ENCODE measurements at regions not wholly inside any gene's neighbourhood (a gene's known extent, or its start where the extent isn't known, plus 50 kb on each side); places are given as distances from the start of the nearest gene placed in this dataset.

- Mint-ChIP-seq H3K36me3 (ENCODE audit: low read depth) (peaks cover 18% of the 10 kb centered on the region; the same call in 2 of the 3 replicates), H3K9me3 (peaks cover 8% of the 10 kb centered on the region; the same call in 1 of the 3 replicates), H3K27ac (peak overlapping the region; percentile 21; the same call in 1 of the 2 replicates), H3K4me3 (no peak overlapping the region), H3K4me1 (peaks cover 49% of the 10 kb centered on the region), H3K27me3 (ENCODE audit: insufficient read depth, low read depth, poor library complexity) (no peaks in the 10 kb centered on the region)
- peaks cover 13% of the 10 kb centered on the region for H4K20me1 ChIP-seq (replicated peaks; ENCODE audit: insufficient read depth)
- no peak for DNase-seq (ENCODE audit: low spot score)
- peaks cover 46% of the 10 kb centered on the region for H3K4me1 ChIP-seq (ENCODE audit: insufficient read depth)
- H3K36me3 ChIP-seq (ENCODE audit: insufficient read depth), result no peaks in the 10 kb centered on the region
- H3K27ac ChIP-seq (ENCODE audit: low read depth), result peak overlapping the region; percentile 10; the same call in 1 of the 2 replicates
- H2AFZ ChIP-seq, result no peak overlapping the region
- TF ChIP-seq EZH2phosphoT487 (IDR thresholded peaks at IDR 0.05; ENCODE audit: unreplicated experiment), result no peak
- TF ChIP-seq, protein P1, sequence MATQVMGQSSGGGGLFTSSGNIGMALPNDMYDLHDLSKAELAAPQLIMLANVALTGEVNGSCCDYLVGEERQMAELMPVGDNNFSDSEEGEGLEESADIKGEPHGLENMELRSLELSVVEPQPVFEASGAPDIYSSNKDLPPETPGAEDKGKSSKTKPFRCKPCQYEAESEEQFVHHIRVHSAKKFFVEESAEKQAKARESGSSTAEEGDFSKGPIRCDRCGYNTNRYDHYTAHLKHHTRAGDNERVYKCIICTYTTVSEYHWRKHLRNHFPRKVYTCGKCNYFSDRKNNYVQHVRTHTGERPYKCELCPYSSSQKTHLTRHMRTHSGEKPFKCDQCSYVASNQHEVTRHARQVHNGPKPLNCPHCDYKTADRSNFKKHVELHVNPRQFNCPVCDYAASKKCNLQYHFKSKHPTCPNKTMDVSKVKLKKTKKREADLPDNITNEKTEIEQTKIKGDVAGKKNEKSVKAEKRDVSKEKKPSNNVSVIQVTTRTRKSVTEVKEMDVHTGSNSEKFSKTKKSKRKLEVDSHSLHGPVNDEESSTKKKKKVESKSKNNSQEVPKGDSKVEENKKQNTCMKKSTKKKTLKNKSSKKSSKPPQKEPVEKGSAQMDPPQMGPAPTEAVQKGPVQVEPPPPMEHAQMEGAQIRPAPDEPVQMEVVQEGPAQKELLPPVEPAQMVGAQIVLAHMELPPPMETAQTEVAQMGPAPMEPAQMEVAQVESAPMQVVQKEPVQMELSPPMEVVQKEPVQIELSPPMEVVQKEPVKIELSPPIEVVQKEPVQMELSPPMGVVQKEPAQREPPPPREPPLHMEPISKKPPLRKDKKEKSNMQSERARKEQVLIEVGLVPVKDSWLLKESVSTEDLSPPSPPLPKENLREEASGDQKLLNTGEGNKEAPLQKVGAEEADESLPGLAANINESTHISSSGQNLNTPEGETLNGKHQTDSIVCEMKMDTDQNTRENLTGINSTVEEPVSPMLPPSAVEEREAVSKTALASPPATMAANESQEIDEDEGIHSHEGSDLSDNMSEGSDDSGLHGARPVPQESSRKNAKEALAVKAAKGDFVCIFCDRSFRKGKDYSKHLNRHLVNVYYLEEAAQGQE (IDR thresholded peaks at IDR 0.05; ENCODE audit: unreplicated experiment), result no peak
- TF ChIP-seq EZH2 (IDR thresholded peaks at IDR 0.05; ENCODE audit: low read depth, unreplicated experiment), result no peak
- TF ChIP-seq CTCF (conservative IDR thresholded peaks at IDR 0.05; ENCODE audit: low read depth in 2 of 2), result no peak
- TF ChIP-seq ZNF114 (CRISPR knock-in tag; IDR thresholded peaks at IDR 0.05), result no peak
- no peak for TF ChIP-seq STAT1 (IDR thresholded peaks at IDR 0.05; ENCODE audit: unreplicated experiment)
- TF ChIP-seq CREB1 (CRISPR knock-in tag; IDR thresholded peaks at IDR 0.05; ENCODE audit: low read depth), result no peak
- TF ChIP-seq, protein P2, sequence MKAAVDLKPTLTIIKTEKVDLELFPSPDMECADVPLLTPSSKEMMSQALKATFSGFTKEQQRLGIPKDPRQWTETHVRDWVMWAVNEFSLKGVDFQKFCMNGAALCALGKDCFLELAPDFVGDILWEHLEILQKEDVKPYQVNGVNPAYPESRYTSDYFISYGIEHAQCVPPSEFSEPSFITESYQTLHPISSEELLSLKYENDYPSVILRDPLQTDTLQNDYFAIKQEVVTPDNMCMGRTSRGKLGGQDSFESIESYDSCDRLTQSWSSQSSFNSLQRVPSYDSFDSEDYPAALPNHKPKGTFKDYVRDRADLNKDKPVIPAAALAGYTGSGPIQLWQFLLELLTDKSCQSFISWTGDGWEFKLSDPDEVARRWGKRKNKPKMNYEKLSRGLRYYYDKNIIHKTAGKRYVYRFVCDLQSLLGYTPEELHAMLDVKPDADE (IDR thresholded peaks at IDR 0.05), result no peak
- no peak for TF ChIP-seq JUNB (IDR thresholded peaks at IDR 0.05; ENCODE audit: unreplicated experiment)
- no peak for TF ChIP-seq NANOG (IDR thresholded peaks at IDR 0.05; ENCODE audit: borderline replicate concordance)
- TF ChIP-seq POLR2AphosphoS5 (IDR thresholded peaks at IDR 0.05; ENCODE audit: low read depth), result no peak
- no peak for TF ChIP-seq ZNF331 (CRISPR knock-in tag; IDR thresholded peaks at IDR 0.05; ENCODE audit: low read depth)
- TF ChIP-seq, protein P3, sequence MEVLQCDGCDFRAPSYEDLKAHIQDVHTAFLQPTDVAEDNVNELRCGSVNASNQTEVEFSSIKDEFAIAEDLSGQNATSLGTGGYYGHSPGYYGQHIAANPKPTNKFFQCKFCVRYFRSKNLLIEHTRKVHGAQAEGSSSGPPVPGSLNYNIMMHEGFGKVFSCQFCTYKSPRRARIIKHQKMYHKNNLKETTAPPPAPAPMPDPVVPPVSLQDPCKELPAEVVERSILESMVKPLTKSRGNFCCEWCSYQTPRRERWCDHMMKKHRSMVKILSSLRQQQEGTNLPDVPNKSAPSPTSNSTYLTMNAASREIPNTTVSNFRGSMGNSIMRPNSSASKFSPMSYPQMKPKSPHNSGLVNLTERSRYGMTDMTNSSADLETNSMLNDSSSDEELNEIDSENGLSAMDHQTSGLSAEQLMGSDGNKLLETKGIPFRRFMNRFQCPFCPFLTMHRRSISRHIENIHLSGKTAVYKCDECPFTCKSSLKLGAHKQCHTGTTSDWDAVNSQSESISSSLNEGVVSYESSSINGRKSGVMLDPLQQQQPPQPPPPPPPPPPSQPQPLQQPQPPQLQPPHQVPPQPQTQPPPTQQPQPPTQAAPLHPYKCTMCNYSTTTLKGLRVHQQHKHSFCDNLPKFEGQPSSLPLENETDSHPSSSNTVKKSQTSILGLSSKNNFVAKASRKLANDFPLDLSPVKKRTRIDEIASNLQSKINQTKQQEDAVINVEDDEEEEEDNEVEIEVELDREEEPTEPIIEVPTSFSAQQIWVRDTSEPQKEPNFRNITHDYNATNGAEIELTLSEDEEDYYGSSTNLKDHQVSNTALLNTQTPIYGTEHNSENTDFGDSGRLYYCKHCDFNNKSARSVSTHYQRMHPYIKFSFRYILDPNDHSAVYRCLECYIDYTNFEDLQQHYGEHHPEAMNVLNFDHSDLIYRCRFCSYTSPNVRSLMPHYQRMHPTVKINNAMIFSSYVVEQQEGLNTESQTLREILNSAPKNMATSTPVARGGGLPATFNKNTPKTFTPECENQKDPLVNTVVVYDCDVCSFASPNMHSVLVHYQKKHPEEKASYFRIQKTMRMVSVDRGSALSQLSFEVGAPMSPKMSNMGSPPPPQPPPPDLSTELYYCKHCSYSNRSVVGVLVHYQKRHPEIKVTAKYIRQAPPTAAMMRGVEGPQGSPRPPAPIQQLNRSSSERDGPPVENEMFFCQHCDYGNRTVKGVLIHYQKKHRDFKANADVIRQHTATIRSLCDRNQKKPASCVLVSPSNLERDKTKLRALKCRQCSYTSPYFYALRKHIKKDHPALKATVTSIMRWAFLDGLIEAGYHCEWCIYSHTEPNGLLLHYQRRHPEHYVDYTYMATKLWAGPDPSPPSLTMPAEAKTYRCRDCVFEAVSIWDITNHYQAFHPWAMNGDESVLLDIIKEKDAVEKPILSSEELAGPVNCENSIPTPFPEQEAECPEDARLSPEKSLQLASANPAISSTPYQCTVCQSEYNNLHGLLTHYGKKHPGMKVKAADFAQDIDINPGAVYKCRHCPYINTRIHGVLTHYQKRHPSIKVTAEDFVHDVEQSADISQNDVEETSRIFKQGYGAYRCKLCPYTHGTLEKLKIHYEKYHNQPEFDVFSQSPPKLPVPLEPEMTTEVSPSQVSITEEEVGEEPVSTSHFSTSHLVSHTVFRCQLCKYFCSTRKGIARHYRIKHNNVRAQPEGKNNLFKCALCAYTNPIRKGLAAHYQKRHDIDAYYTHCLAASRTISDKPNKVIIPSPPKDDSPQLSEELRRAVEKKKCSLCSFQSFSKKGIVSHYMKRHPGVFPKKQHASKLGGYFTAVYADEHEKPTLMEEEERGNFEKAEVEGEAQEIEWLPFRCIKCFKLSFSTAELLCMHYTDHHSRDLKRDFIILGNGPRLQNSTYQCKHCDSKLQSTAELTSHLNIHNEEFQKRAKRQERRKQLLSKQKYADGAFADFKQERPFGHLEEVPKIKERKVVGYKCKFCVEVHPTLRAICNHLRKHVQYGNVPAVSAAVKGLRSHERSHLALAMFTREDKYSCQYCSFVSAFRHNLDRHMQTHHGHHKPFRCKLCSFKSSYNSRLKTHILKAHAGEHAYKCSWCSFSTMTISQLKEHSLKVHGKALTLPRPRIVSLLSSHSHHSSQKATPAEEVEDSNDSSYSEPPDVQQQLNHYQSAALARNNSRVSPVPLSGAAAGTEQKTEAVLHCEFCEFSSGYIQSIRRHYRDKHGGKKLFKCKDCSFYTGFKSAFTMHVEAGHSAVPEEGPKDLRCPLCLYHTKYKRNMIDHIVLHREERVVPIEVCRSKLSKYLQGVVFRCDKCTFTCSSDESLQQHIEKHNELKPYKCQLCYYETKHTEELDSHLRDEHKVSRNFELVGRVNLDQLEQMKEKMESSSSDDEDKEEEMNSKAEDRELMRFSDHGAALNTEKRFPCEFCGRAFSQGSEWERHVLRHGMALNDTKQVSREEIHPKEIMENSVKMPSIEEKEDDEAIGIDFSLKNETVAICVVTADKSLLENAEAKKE (CRISPR knock-in tag; IDR thresholded peaks at IDR 0.05), result no peak
- H3K4me2 ChIP-seq, result peak overlapping the region; percentile 56
- H3K4me3 ChIP-seq, result no peak overlapping the region
- peaks cover 89% of the 10 kb centered on the region for H3K79me2 ChIP-seq (replicated peaks; ENCODE audit: insufficient read depth)
- no peaks in the 10 kb centered on the region for H3K9me2 ChIP-seq (ENCODE audit: insufficient read depth)
- peak; percentile 62 for ATAC-seq
- no peaks in the 10 kb centered on the region for H3K27me3 ChIP-seq (ENCODE audit: insufficient read depth)
- no peaks in the 10 kb centered on the region for H3F3A ChIP-seq (replicated peaks; ENCODE audit: low read depth)
Observed at GRCh38 chr6:56827908-56828649, 126.8 kb upstream of the BEND6 start.

Data from GM23338 (cell line).